WERI-Rb-1 (cell line): ENCODE measurements at regions not wholly inside any gene's neighbourhood (a gene's known extent, or its start where the extent isn't known, plus 50 kb on each side); places are given as distances from the start of the nearest gene placed in this dataset.

Source experiments
- DNase-seq: peaks from one replicate; pipeline ENCODE4 v3.0.0-alpha.2; 2020
- H3K27ac ChIP-seq: fragments of 250-450 bp; sonication (Bioruptor Pico); 2 replicates; pipeline ENCODE4 v1.5.1; 2020; ENCODE audit warnings: mild to moderate bottlenecking, moderate library complexity
- H3K27me3 ChIP-seq: fragments of 250-450 bp; sonication (Bioruptor Pico); 2 replicates; pipeline ENCODE4 v1.5.1; 2021; ENCODE audit warnings: mild to moderate bottlenecking, low read depth, moderate library complexity; ENCODE audit not compliant: insufficient read depth, severe bottlenecking
- H3K36me3 ChIP-seq: fragments of 250-450 bp; sonication (Bioruptor Pico); 2 replicates; pipeline ENCODE4 v1.5.1; 2020; ENCODE audit warnings: mild to moderate bottlenecking, moderate library complexity
- H3K4me3 ChIP-seq: 2 replicates; pipeline ENCODE4 v1.5.1; 2011; ENCODE audit warnings: low read depth, mild to moderate bottlenecking, control low read depth, low read length
- H3K9me3 ChIP-seq: fragments of 250-450 bp; sonication (Bioruptor Pico); 2 replicates; pipeline ENCODE4 v1.5.1; 2021; ENCODE audit warnings: mild to moderate bottlenecking, moderate library complexity; ENCODE audit not compliant: severe bottlenecking
- CTCF ChIP-seq: IDR thresholded peaks from 2 replicates; pipeline ENCODE4 v1.5.1; 2011; ENCODE audit warnings: low read depth, mild to moderate bottlenecking, control low read depth, inconsistent platforms, low read length

GRCh38 chr14:65819569-65819968 lies 407.0 kb downstream of the FUT8 start:
- DNase-seq = no peak
- no peak overlapping the region for H3K27ac ChIP-seq
- H3K36me3 ChIP-seq = no peaks in the 10 kb centered on the region
- no peak overlapping the region for H3K4me3 ChIP-seq
- TF ChIP-seq CTCF = no peak
- H3K27me3 ChIP-seq = no peaks in the 10 kb centered on the region
- H3K9me3 ChIP-seq = no peaks in the 10 kb centered on the region

GRCh38 chr14:65821224-65821753 lies 408.8 kb downstream of the FUT8 start:
- Histone ChIP-seq H3K27ac (no peak overlapping the region), H3K27me3 (no peaks in the 10 kb centered on the region), H3K36me3 (no peaks in the 10 kb centered on the region), H3K4me3 (no peak overlapping the region), H3K9me3 (no peaks in the 10 kb centered on the region)
- no peak for TF ChIP-seq CTCF
- no peak for DNase-seq

- Histone ChIP-seq H3K27me3 (no peaks in the 10 kb centered on the region), H3K27ac (no peak overlapping the region), H3K36me3 (no peaks in the 10 kb centered on the region), H3K9me3 (no peaks in the 10 kb centered on the region), H3K4me3 (no peak overlapping the region)
- DNase-seq = peak; percentile 70
- TF ChIP-seq CTCF = peak; percentile 84
Measured at GRCh38 chr14:65824285-65824977, 411.9 kb downstream of the FUT8 start.

- no peaks in the 10 kb centered on the region for H3K27me3 ChIP-seq
- no peak for TF ChIP-seq CTCF
Measured at GRCh38 chr14:65824978-65825299, 412.4 kb downstream of the FUT8 start.

GRCh38 chr14:65826946-65827345 lies 414.4 kb downstream of the FUT8 start:
- no peak for DNase-seq
- H3K4me3 ChIP-seq = no peak overlapping the region
- no peak overlapping the region for H3K27ac ChIP-seq
- H3K27me3 ChIP-seq = no peaks in the 10 kb centered on the region
- no peaks in the 10 kb centered on the region for H3K9me3 ChIP-seq
- no peak for TF ChIP-seq CTCF
- no peaks in the 10 kb centered on the region for H3K36me3 ChIP-seq

More at GRCh38 chr14:65824978-65825299, 412.4 kb downstream of the FUT8 start:
- no peak overlapping the region for H3K27ac ChIP-seq
- DNase-seq = no peak
- H3K36me3 ChIP-seq = no peaks in the 10 kb centered on the region
- no peak overlapping the region for H3K4me3 ChIP-seq
- H3K9me3 ChIP-seq = no peaks in the 10 kb centered on the region

GRCh38 chr14:65827520-65827919 lies 415.0 kb downstream of the FUT8 start:
- Histone ChIP-seq H3K4me3 (no peak overlapping the region), H3K27ac (no peak overlapping the region), H3K36me3 (no peaks in the 10 kb centered on the region), H3K9me3 (no peaks in the 10 kb centered on the region), H3K27me3 (no peaks in the 10 kb centered on the region)
- TF ChIP-seq CTCF = no peak
- DNase-seq = no peak
